ENCODE measurements at regions not wholly inside any gene's neighbourhood (a gene's known extent, or its start where the extent isn't known, plus 50 kb on each side); places are given as distances from the start of the nearest gene placed in this dataset.

DNA sequence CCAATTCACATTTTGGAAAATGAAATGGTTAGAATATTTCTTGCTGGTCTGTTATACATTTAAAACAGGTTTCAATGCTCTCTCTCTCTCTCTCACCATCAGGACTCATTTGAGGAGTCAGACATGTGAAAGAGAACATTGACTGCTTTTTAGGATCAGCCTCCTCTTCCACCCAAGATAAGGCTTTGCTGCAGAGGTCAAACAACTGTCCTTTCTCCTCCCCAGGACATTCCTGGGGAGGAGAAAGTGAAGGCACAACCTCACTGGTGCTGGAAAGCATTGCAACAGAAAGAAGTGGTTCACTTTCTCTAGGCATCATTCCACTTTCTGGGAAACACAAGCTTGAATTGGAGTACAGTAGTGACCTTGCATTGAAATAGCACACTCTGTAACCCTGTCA is 409.1 kb upstream of the NR2F2 start:
- DNase-seq (ENCODE audit: low spot score), result no peak

DNA sequence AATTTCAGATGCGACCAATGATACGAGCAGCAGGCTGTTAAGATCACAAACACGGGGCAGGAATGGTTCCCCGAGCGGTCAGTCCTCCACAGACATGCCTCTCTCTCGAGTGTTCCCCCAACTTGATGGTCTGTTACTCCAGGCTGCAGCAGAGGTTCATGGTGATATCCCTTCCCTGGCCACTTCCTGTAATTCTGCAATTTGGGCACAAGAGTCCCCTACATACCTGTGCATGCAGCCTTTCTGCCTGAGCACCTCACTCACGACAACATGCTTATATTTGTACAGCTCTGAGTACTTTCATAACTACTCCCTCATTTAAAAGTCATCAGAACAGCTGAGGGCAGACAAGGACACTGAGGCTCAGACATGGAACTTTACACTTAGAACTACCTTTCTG is 408.1 kb upstream of the NR2F2 start:
- no peak for DNase-seq (ENCODE audit: low spot score)

GRCh38 chr15:95923792-95924191 is 406.7 kb upstream of the NR2F2 start:
- no peak for DNase-seq (ENCODE audit: low spot score)

DNA sequence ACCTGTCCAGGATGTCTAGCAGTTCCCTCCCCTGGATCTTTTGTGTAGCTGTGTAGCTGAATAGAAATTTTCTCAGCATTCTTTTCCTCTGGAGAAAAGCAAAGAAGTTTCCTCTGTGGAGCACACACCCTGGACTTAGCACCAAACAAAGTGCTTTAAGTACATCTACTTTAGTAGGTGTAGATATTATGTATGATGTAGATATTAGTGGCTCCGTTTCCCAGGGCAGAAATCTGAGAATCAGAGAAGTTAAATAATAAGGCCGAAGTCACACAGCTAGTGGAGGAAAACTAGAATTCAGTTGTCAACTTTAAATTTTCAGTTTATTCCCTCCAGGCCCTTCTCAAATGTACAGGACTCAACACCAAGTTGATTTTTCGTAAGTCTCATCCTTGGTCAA is 401.7 kb upstream of the NR2F2 start:
- no peak for DNase-seq (ENCODE audit: low spot score)

DNA sequence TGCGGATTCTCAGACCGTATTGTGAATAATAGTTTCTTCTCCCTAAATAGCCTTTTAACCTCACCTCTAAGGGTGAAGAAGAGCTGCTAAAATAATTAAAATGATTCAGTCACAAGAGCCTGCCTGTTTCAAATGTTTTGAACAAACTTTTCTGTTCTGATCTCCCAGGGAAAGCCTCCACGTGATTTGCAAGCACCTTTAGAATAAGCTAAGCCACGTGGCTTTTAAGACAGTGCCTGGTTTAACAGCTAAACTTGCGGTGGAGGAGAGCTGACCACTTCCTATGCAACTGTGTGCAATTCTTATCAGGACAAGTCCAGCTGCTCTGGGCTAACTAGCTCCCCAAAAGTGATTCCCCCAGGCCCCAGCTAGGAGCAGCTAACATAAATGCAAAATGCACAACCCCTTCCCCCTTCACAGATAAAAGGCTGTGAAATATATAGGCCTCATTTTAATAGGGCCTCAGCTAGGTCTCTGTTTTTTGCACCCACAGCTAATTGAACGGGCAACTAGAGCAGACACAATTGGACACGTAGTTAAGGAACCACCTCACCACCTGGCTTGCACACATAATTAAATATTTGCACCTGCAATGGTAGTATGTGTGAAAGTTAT is 401.2 kb upstream of the NR2F2 start:
- no peak for DNase-seq (ENCODE audit: low spot score)

DNA sequence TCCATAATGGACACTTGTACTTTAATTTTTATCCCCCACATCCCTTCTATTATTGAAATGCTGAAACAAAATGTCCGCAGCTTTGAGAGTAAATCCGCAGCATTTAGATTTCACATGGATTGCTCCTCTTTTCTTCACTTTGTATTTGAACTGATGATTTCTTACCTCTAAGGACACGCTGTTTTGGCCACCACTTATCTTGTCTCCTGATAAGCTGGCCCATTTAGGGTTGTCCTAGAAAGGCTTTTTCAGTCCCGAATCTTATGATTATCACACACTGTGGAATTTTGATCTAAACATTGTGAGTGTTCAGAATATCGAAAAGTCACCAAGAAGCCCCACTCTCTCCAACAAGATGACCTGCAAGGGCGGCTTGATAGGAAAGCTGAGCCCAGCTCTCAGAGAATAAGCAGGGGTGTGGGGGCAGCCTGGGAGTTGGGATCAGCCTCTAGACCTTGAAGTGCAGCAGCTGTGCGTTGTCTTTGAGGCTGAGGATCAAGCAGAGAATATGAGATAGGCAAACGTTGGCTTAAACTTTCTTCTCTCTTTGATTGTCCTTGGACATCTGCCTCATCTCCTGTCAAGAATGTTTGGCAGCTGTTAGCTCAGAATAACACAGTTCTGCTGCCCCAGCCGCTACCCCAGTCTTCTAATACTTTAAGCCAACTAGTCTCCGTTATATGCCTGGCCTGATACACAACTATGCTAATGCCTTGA is 399.7 kb upstream of the NR2F2 start:
- DNase-seq (ENCODE audit: low spot score), result no peak

DNA sequence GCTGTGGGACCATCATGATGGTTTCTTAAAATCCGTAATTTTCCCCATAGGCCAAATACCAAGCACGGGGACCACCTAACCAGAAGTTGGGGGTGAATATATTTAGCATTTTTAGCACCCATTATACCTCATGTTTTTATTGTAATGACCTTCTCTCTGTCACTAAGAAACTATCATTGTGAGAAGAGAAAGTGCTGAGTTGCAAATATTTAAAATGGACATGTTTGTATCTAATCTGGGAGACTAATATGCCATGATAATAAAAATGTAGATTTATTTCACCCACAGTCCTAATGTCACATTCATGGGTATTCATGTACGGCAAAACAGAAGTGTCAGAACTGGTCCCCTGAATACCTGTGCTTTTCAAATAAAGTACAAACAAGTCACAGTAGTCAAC is 398.9 kb upstream of the NR2F2 start:
- DNase-seq (ENCODE audit: low spot score), result no peak

DNA sequence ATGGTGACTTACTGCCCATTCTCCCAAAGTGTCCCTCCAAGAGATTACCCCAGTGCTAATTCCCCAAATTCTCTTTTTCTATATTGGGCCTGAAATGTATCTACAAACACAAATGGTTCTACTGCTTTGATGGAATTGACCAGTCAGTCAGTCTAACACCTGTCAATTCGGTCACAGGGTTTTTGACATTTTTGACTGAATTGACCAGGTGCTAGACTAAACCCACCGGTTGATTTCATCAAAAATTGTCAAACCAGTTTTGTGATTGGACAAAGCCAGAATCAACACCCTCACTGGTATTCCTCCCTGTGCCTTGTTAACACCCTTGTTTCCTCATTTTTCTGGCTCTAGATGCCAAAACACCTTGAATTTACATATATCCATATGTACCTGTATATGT is 398.4 kb upstream of the NR2F2 start:
- DNase-seq (ENCODE audit: low spot score), result no peak

- no peak for DNase-seq (ENCODE audit: low spot score)
Observed at GRCh38 chr15:95932676-95933075, 397.8 kb upstream of the NR2F2 start.

- DNase-seq (ENCODE audit: low spot score), result no peak
Observed at GRCh38 chr15:95935852-95936251, 394.6 kb upstream of the NR2F2 start.

DNA sequence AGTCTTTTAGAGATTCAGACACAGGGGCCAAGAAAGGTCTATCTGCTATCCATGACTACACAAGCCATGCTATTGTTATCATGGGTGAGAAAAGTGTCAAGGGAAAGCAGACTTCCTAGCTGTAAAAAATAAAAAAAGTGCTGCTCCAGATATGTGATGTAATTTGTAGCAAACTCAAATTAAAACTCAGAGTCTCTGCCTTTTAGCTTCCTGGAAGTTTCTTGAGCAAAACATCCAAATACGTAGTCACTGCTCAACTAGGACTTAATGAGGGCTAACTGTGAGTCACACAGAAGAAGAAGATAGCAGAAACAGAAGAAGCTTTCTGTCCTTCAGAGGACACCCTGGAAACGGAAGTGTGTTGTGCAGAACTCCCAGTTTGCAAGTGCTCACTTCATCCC is 393.4 kb upstream of the NR2F2 start:
- DNase-seq (ENCODE audit: low spot score), result no peak

DNA sequence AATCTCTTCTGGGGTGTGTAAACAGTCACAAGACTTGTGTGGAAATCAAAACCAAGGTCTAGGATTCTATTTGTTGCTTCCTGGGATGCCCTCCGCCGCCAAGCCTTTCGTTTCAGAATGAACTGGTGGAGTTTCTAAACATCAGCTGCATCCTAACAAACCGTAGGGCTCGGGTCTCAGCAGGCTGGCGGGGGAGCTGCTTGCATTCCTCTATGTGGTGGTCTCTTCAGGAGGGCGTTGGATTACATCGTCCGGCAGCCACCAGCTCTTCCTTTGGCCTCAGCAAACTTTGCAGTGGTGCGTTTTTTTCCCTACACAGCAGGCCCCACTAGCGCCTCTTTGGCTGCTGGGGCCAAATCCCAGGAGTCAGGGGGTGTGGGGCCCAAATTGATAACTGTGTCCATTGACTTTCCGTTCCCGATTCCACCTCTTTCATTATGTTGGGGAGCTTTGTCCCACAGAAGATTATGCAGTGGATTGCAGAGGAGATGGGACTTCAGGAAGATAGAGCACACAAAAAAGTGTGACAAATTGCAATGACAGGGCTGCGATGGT is 390.0 kb upstream of the NR2F2 start:
- no peak for DNase-seq (ENCODE audit: low spot score)

DNA sequence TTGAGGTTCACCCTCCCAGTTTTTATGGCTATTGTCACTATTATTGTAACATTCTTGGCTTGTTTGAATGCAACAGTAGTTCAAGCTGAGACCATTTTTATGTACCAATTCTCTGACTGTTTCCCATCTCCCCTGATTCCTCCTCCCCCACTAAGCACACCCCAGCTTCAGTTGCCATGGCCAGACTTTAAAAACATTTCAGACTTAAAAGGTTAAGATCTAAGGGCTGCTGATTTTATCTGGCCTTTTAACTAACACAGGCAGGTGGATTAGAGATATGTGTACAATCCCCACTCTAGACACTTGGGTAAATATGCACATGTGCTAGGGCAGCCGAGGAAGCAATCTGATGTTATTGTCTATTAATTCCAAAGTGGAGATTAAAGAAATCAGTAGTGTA is 386.3 kb upstream of the NR2F2 start:
- DNase-seq (ENCODE audit: low spot score), result no peak

DNA sequence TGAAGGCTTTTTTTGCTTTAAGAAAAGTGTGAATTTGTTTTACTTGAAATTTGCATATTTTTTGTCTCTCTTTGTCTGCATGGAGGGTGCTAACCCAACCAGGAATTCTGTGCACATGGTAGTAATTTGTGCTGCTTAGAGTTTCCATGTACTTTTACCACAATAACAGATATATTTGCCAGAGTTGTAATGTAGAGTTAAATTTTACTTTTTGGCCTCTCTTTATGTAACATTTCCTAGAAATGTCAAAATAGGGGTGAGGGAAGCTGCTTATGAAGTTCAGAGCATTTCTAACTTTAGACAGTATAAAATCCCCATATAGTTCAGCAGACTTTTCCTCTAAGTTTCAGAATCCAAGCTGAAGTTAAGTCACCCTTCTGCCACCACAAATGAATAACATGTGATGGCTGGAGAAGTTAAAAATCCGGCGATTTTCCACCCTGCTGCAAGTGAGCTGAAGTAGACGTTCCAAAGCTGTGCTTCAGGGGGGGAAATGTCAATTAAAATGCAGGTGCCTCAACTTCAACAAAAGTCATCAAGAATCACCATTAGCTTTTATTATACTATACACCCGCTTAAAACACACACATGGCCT is 385.7 kb upstream of the NR2F2 start:
- no peak for DNase-seq (ENCODE audit: low spot score)

GRCh38 chr15:95946241-95946640 is 384.3 kb upstream of the NR2F2 start:
- DNase-seq (ENCODE audit: low spot score), result no peak

- no peak for DNase-seq (ENCODE audit: low spot score)
Observed at GRCh38 chr15:95946926-95947325, 383.6 kb upstream of the NR2F2 start.

- DNase-seq (ENCODE audit: low spot score), result no peak
Observed at GRCh38 chr15:95948411-95948810, 382.1 kb upstream of the NR2F2 start.

DNA sequence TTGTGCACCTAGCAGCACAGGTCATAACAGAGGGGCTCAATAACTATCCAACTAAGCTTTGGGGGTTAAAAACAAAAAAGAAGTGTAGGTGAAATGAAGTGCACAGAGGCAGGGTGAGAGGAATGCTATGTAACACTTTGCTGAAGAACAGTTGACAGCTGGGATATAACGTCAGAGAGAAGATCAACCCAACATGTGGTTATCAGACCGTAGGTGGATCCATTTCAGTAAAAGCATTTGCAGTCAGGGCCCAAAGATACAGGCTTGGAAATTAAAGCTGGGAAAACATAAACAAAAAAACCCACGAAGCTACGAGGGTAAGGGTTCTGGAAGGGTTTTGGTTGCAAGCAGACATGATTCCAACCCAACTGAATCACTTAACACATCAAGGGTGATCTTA is 377.5 kb upstream of the NR2F2 start:
- DNase-seq (ENCODE audit: low spot score), result no peak

DNA sequence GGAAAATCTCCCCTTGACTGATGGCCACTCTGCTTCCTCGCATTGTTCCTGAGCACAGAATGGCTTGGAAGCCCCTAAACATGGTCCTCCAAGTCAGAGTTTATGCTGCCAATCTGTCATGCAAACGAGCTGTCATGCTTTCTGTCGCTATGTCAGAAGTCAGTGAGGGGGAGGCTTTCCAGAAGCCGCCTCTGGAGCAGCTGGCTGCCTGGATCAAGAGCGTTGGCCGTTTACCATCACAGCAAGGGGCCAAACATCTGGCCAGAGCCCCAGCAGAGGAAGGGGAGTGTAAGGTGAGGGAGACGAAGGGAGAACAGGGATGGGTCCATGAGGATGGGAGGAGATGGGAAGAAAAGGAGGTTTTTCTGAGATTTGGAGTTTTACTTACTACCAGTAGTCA is 372.6 kb upstream of the NR2F2 start:
- DNase-seq (ENCODE audit: low spot score), result no peak

GRCh38 chr15:95958382-95958781 is 372.1 kb upstream of the NR2F2 start:
- no peak for DNase-seq (ENCODE audit: low spot score)

DNA sequence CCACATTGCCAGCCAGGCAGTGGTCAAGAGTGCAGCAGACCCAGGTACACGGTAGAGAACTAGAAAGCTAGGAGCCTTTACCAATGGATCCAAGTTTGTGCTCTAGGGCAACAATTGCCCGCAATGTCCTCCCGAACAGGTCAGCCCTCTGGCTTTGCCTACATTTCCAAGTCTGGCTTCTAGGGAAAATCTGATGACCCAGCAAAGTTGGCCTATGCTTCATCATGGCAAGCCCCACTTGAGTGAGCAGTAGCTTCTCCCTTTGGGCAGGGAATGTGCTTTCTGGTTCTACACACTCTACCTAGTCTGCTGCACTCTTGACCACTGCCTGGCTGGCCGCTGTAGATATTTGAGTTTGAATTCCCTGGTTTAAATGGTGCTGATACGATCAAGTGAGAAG is 361.6 kb upstream of the NR2F2 start:
- DNase-seq (ENCODE audit: low spot score), result no peak

DNA sequence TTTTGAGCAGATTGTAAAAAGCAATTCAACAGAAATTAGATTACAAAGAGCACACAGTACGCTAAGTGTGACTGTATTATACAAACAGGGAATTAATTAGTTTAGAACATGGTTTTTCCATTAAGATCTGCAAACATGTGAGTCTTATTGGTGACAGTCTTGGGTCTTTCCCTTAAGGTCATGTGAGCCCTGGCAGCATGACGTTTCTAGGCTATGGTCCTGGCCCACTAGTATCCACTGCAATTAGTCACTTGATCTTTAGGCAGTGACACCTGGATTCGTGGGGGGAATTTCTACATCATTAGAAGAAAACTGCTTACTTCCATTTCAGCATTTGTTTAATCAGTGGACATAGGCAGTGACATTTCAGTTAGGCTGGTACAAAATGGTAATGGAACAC is 360.2 kb upstream of the NR2F2 start:
- DNase-seq (ENCODE audit: low spot score), result no peak

GRCh38 chr15:95972041-95972553 is 358.4 kb upstream of the NR2F2 start:
- no peak for DNase-seq (ENCODE audit: low spot score)

Measured in germinal center (tissue), 1 donor.